Endothelial cell of umbilical vein (primary cell): ENCODE measurements at regions not wholly inside any gene's neighbourhood (a gene's known extent, or its start where the extent isn't known, plus 50 kb on each side); places are given as distances from the start of the nearest gene placed in this dataset.

Experiments
- BruUV-seq: library from RNA; stranded (reverse); fragments of 400-500 nt; replicated peaks from 2 replicates; lab custom pipeline; 2021; lab: Mats Ljungman, UMichigan
- CTCF ChIA-PET: fragments of 300-600, 350-600 bp; sonication (Branson Sonifier 250); formaldehyde crosslinking; loops from one replicate; lab custom pipeline; 2021; ENCODE audit warnings: antibody characterized with exemption, inconsistent platforms; lab: Charles Lee
- POLR2A ChIA-PET: fragments of 300-600, 350-600 bp; sonication (Branson Sonifier 250); formaldehyde crosslinking; loops from one replicate; lab custom pipeline; 2021; ENCODE audit warnings: antibody characterized with exemption, inconsistent platforms; lab: Charles Lee
- DNase-seq: peaks from one replicate; pipeline ENCODE4 v3.0.0-alpha.2; 2011; ENCODE audit warnings: low read depth, low spot score
- FAIRE-seq: peaks from 2 replicates; lab custom pipeline; 2011; peaks lifted over from hg19 to GRCh38; lab: Jason Lieb, UNC
- H2AFZ ChIP-seq: 2 replicates; pipeline ENCODE4 v1.6.0; 2012; ENCODE audit warnings: low read depth, low read length, control low read depth, inconsistent platforms
- H3K27ac ChIP-seq: 2 replicates; pipeline ENCODE4 v1.5.1; 2011; ENCODE audit warnings: low read depth, mild to moderate bottlenecking, control low read depth, low read length, moderate library complexity; ENCODE audit not compliant: insufficient read depth
- H3K27me3 ChIP-seq, 2 experiments: 2 replicates each; pipeline versions ENCODE4 v1.6.0 to v1.6.1; 2011; ENCODE audit warnings: low read length in 2 of 2, mixed read lengths in 1 of 2; ENCODE audit not compliant: control insufficient read depth in 2 of 2, insufficient read depth in 2 of 2
- H3K36me3 ChIP-seq, 2 experiments: 2 replicates in 1 of 2; 3 replicates in 1 of 2; pipeline ENCODE4 v1.5.1; 2011; ENCODE audit warnings: low read length in 2 of 2, mild to moderate bottlenecking in 1 of 2, moderate library complexity in 1 of 2; ENCODE audit not compliant: control insufficient read depth in 2 of 2, insufficient read depth in 2 of 2; ENCODE audit errors: extremely low read depth in 1 of 2
- H3K4me1 ChIP-seq: 3 replicates; pipeline ENCODE4 v1.5.1; 2011; ENCODE audit warnings: mild to moderate bottlenecking, low read length; ENCODE audit not compliant: control insufficient read depth, insufficient read depth; ENCODE audit errors: extremely low read depth
- H3K4me2 ChIP-seq: 2 replicates; pipeline ENCODE4 v1.6.1; 2011; ENCODE audit warnings: low read length, control low read depth, mixed read lengths; ENCODE audit not compliant: insufficient read depth
- H3K4me3 ChIP-seq, 3 experiments: fragments of 200-600 bp in 1 of 3; sonication (generic), shearing (Covaris generic) in 1 of 3; replicated peaks in 1 of 3; 2 replicates each; pipeline ENCODE4 v1.5.1; 2011 to 2016; ENCODE audit warnings: control low read depth in 3 of 3, low read length in 3 of 3, mild to moderate bottlenecking in 2 of 3, inconsistent platforms in 1 of 3, low read depth in 1 of 3, moderate library complexity in 1 of 3; ENCODE audit not compliant: insufficient read depth in 1 of 3
- H3K79me2 ChIP-seq: 2 replicates; pipeline ENCODE4 v1.6.0; 2012; ENCODE audit warnings: low read length, inconsistent platforms; ENCODE audit not compliant: control insufficient read depth, insufficient read depth
- H3K9ac ChIP-seq: replicated peaks from 2 replicates; pipeline ENCODE3; 2011; ENCODE audit warnings: low read length, control low read depth; ENCODE audit not compliant: insufficient read depth; ENCODE audit errors: extremely low read depth
- H3K9me1 ChIP-seq: replicated peaks from 3 replicates; pipeline ENCODE4 v1.6.0; 2011; ENCODE audit warnings: mild to moderate bottlenecking, low read length; ENCODE audit not compliant: control insufficient read depth, insufficient read depth; ENCODE audit errors: extremely low read depth
- H3K9me3 ChIP-seq: replicated peaks from 2 replicates; pipeline ENCODE4 v1.5.1; 2012; ENCODE audit warnings: low read length, inconsistent platforms; ENCODE audit not compliant: control insufficient read depth, insufficient read depth
- H4K20me1 ChIP-seq: replicated peaks from 2 replicates; pipeline ENCODE3; 2011; ENCODE audit warnings: mild to moderate bottlenecking, low read length; ENCODE audit not compliant: control insufficient read depth, insufficient read depth; ENCODE audit errors: extremely low read depth
- CTCF ChIP-seq, 2 donors: IDR thresholded peaks; 1 replicate in 1 of 2; 2 replicates in 1 of 2; pipeline ENCODE4 v1.5.1; 2011; ENCODE audit warnings: low read length in 2 of 2, mild to moderate bottlenecking in 2 of 2, moderate library complexity in 2 of 2, control low read depth in 1 of 2, inconsistent platforms in 1 of 2, low read depth in 1 of 2; ENCODE audit not compliant: insufficient read depth in 1 of 2; ENCODE audit errors: extremely low read depth in 1 of 2
- EZH2 ChIP-seq: IDR thresholded peaks from 2 replicates; pipeline ENCODE4 v1.6.1; 2012; ENCODE audit warnings: borderline replicate concordance, low read depth, mild to moderate bottlenecking, moderate library complexity, low read length, inconsistent platforms; ENCODE audit not compliant: severe bottlenecking
- FOS ChIP-seq: IDR thresholded peaks from 2 replicates; pipeline ENCODE4 v1.6.1; 2011; ENCODE audit warnings: mild to moderate bottlenecking, low read length, moderate library complexity, borderline replicate concordance; ENCODE audit not compliant: insufficient read depth
- GATA2 ChIP-seq: IDR thresholded peaks from 2 replicates; pipeline ENCODE4 v1.7.0; 2011; ENCODE audit warnings: low read depth, mild to moderate bottlenecking, moderate library complexity, mixed read lengths, low read length; ENCODE audit not compliant: insufficient read length, insufficient read depth
- JUN ChIP-seq: IDR thresholded peaks from 2 replicates; pipeline ENCODE4 v1.6.1; 2011; ENCODE audit warnings: borderline replicate concordance, low read depth; ENCODE audit not compliant: insufficient read length, insufficient read depth
- MYC ChIP-seq: IDR thresholded peaks from one replicate; pipeline ENCODE4 v1.6.1; 2011; ENCODE audit warnings: mild to moderate bottlenecking, low read depth, low read length
- POLR2A ChIP-seq: IDR thresholded peaks from 2 replicates; pipeline ENCODE4 v1.6.1; 2012; ENCODE audit warnings: low read depth, mild to moderate bottlenecking, control low read depth, low read length
- POLR2AphosphoS5 ChIP-seq: IDR thresholded peaks from 2 replicates; pipeline ENCODE4 v1.6.1; 2012; ENCODE audit warnings: low read depth, mild to moderate bottlenecking, control low read depth, low read length, moderate library complexity; ENCODE audit not compliant: insufficient read depth
- dilution Hi-C: fragments of 300-500 bp; cut with MboI; formaldehyde crosslinking; loops from one replicate; pipeline ENCODE4 v1.15.0; 2019; ENCODE audit warnings: low sequenced_read_pairs; ENCODE audit not compliant: extremely low pct_ligation_motif_present
- intact Hi-C: fragments of 100-400 bp; cut with micrococcal nuclease; formaldehyde crosslinking; loops from one replicate; pipeline ENCODE4 v1.10.0; 2022
- TF ChIP-seq, protein P1 (sequence below): IDR thresholded peaks from 2 replicates; pipeline ENCODE4 v1.6.1; 2011; ENCODE audit not compliant: insufficient read depth, insufficient read length

DNA sequence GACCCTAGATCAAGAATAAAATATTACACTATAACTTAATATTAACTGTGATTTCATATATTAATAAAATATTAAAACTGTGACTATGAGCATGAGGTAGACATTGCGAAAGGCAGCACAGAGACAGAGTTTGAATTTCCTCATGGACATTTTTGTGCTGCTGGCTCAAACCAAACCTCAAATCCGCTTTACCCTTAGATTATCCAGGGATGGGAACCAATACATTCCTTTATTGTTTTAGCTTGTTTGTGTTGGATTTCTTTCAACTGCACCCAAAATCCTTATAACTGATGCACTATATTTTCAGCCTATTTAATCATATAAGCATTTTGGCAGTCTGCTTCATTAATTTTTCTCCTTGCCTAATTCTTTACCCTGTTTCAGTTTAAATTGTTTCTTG lies 436.7 kb downstream of the ATP23 start:
- Histone ChIP-seq H3K36me3 (no peaks in the 10 kb centered on the region), H3K27me3 (no peaks in the 10 kb centered on the region), H3K4me2 (no peak overlapping the region), H3K4me3 (no peak overlapping the region), H3K4me1 (no peaks in the 10 kb centered on the region), H3K9me1 (no peaks in the 10 kb centered on the region), H3K27ac (no peak overlapping the region), H3K79me2 (no peaks in the 10 kb centered on the region), H3K9me3 (no peaks in the 10 kb centered on the region), H3K9ac (no peak overlapping the region), H4K20me1 (no peaks in the 10 kb centered on the region), H2AFZ (no peak overlapping the region)
- FAIRE-seq (no peak), DNase-seq (no peak)
- POLR2A ChIA-PET, result no interaction called here
- intact Hi-C loops, result no loop called here
- CTCF ChIA-PET, result interaction anchor here (1.4 kb wide), 1 partner anchor 66 kb away, joined by 3 read pairs; no protein-coding TSS in a partner anchor
- BruUV-seq, result no TSS peak
- dilution Hi-C loops, result no loop called here
- TF ChIP-seq, protein P1, sequence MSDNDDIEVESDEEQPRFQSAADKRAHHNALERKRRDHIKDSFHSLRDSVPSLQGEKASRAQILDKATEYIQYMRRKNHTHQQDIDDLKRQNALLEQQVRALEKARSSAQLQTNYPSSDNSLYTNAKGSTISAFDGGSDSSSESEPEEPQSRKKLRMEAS, result no peak
- TF ChIP-seq POLR2A (no peak), GATA2 (no peak), EZH2 (no peak), JUN (no peak), CTCF (IDR thresholded peaks at IDR 0.05; ENCODE audit: extremely low read depth in 1 of 2, insufficient read depth in 1 of 2, low read depth in 1 of 2, low read length in 2 of 2) (no peak), MYC (no peak), POLR2AphosphoS5 (no peak), FOS (no peak)
